SH-SY5Y (cell line): ENCODE measurements at regions not wholly inside any gene's neighbourhood (a gene's known extent, or its start where the extent isn't known, plus 50 kb on each side); places are given as distances from the start of the nearest gene placed in this dataset.

Source experiments
- GATA2 ChIP-seq: IDR thresholded peaks from 2 replicates; pipeline ENCODE4 v1.6.1; 2011; ENCODE audit warnings: mild to moderate bottlenecking, low read depth, low read length
- GATA3 ChIP-seq: IDR thresholded peaks from 2 replicates; pipeline ENCODE4 v1.6.1; 2011; ENCODE audit warnings: low read depth, mild to moderate bottlenecking, low read length, moderate library complexity

- TF ChIP-seq GATA3: no peak
- no peak for TF ChIP-seq GATA2
Measured at GRCh38 chr12:13591059-13591458, 390.3 kb downstream of the GRIN2B start.
